Breast epithelium (tissue), 4 donors: ENCODE measurements at regions not wholly inside any gene's neighbourhood (a gene's known extent, or its start where the extent isn't known, plus 50 kb on each side); places are given as distances from the start of the nearest gene placed in this dataset.
"Not testable (repeated sequence)": the region's sequence is repeated elsewhere in the genome, so short reads cannot be mapped to it uniquely, and the experiment has no call there.

Experiments
- DNase-seq, 2 donors: peaks; one replicate each; pipeline ENCODE4 v3.0.0-alpha.2; 2019; ENCODE audit warnings: low spot score in 2 of 2
- H3K27ac ChIP-seq, 2 donors: fragments of 200-600 bp; sonication (generic) in 1 of 2; one replicate each; pipeline ENCODE4 v1.5.1; 2016 to 2019; ENCODE audit warnings: mild to moderate bottlenecking in 1 of 2
- H3K27me3 ChIP-seq, 2 donors: fragments of 200-600 bp; sonication (generic) in 1 of 2; one replicate each; pipeline versions ENCODE4 v1.5.1 to v1.6.0; 2017 to 2019; ENCODE audit warnings: control low read depth in 1 of 2, mild to moderate bottlenecking in 1 of 2
- H3K36me3 ChIP-seq: fragments of 200-600 bp; one replicate; pipeline ENCODE4 v1.5.1; 2019
- H3K4me1 ChIP-seq, 2 donors: fragments of 200-600 bp; sonication (generic); one replicate each; pipeline ENCODE4 v1.5.1; 2016 to 2019; ENCODE audit warnings: control low read depth in 1 of 2
- H3K4me3 ChIP-seq, 3 donors: fragments of 200-600 bp; sonication (generic); 1 replicate in 2 of 3; 2 replicates in 1 of 3; pipeline ENCODE4 v1.5.1; 2016 to 2019; ENCODE audit warnings: mild to moderate bottlenecking in 3 of 3, moderate library complexity in 2 of 3
- H3K9me3 ChIP-seq, 2 donors: fragments of 200-600 bp; sonication (generic) in 1 of 2; one replicate each; pipeline ENCODE4 v1.5.1; 2016 to 2019; ENCODE audit warnings: control low read depth in 1 of 2
- POLR2A ChIP-seq: fragments of 450-650 bp; IDR thresholded peaks from one replicate; pipeline ENCODE4 v1.6.1; 2016; ENCODE audit warnings: antibody characterized with exemption, mild to moderate bottlenecking, moderate library complexity
- POLR2AphosphoS5 ChIP-seq, 3 donors: sonication (generic); formaldehyde crosslinking; IDR thresholded peaks; one replicate each; pipeline ENCODE4 v1.6.1; 2017; ENCODE audit warnings: antibody characterized with exemption in 3 of 3
- intact Hi-C: fragments of 100-400 bp; cut with DNase I; formaldehyde crosslinking; loops from one replicate; pipeline ENCODE4 v1.15.1; 2023; ENCODE audit warnings: low total_unique reads
- TF ChIP-seq, protein P1 (sequence below), 3 donors: fragments of 450-650 bp; IDR thresholded peaks; one replicate each; pipeline ENCODE4 v1.5.1; 2016 to 2017; ENCODE audit warnings: antibody characterized with exemption in 3 of 3, mild to moderate bottlenecking in 3 of 3, moderate library complexity in 3 of 3

DNA sequence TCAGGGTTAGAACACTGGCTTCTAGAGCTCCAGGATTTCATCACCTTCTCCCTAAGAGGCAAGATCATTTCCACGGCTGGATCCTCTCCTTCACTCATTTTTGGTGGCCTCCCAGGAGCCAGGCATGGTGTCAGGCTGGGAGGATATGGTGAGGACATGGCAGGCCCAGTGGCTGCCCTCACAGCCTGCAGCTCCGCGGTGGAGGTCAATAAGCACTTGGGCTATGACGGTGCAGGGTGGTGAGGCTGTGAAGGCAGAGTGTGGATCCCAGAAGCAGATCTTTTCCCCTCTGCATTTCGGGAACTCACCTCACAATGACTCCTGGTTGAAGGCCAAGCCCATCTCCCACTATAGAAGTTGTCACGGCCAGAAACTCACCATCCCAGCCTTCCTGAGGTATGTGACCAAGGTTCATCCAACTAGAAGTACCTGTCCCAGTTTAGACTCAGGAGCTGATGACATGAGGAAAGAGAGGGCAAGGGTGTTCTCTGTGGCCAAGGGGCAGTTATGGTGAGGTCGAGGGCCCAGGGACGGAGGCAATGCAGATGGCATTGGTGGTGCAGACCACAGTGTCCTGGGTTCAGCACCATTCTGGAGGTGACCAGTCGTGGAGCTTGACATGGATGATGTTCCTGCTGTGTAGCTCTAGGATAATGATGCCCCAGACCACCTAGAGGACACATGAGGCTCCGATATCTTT is 100.1 kb upstream of the SMAD3 start:
- intact Hi-C loops, result no loop called here
- Histone ChIP-seq H3K27ac (no peak overlapping the region), H3K27me3 (no peaks in the 10 kb centered on the region), H3K4me1 (no peaks in the 10 kb centered on the region), H3K36me3 (no peaks in the 10 kb centered on the region), H3K4me3 (no peak overlapping the region), H3K9me3 (no peaks in the 10 kb centered on the region)
- no peak for TF ChIP-seq POLR2A
- DNase-seq, result no peak

DNA sequence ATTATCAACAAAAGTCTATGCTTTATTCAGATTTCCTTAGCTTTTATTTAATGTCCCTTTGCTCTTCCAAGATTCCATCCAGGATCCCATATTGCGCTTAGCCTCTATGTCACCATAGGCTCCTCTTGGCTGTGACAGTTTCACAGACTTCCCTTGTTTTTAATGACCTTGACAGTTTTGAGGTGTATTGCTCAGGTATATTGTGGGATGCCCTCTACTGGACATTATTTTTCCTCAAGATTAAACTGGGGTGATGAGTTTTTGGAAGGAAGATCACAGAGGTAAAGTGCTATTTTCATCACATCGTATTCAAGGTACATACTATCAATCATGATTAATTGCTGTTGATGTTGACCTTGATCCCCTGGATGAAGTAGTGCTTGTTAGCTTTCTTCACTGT is 99.1 kb upstream of the SMAD3 start:
- no peak for DNase-seq
- no peaks in the 10 kb centered on the region for H3K4me1 ChIP-seq
- intact Hi-C loops, result no loop called here
- no peaks in the 10 kb centered on the region for H3K9me3 ChIP-seq
- no peaks in the 10 kb centered on the region for H3K27me3 ChIP-seq
- no peaks in the 10 kb centered on the region for H3K36me3 ChIP-seq
- no peak overlapping the region for H3K27ac ChIP-seq
- no peak overlapping the region for H3K4me3 ChIP-seq
- TF ChIP-seq, protein P1, sequence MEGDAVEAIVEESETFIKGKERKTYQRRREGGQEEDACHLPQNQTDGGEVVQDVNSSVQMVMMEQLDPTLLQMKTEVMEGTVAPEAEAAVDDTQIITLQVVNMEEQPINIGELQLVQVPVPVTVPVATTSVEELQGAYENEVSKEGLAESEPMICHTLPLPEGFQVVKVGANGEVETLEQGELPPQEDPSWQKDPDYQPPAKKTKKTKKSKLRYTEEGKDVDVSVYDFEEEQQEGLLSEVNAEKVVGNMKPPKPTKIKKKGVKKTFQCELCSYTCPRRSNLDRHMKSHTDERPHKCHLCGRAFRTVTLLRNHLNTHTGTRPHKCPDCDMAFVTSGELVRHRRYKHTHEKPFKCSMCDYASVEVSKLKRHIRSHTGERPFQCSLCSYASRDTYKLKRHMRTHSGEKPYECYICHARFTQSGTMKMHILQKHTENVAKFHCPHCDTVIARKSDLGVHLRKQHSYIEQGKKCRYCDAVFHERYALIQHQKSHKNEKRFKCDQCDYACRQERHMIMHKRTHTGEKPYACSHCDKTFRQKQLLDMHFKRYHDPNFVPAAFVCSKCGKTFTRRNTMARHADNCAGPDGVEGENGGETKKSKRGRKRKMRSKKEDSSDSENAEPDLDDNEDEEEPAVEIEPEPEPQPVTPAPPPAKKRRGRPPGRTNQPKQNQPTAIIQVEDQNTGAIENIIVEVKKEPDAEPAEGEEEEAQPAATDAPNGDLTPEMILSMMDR (IDR thresholded peaks at IDR 0.05), result no peak
- no peak for TF ChIP-seq POLR2AphosphoS5 (IDR thresholded peaks at IDR 0.05)
- no peak for TF ChIP-seq POLR2A

DNA sequence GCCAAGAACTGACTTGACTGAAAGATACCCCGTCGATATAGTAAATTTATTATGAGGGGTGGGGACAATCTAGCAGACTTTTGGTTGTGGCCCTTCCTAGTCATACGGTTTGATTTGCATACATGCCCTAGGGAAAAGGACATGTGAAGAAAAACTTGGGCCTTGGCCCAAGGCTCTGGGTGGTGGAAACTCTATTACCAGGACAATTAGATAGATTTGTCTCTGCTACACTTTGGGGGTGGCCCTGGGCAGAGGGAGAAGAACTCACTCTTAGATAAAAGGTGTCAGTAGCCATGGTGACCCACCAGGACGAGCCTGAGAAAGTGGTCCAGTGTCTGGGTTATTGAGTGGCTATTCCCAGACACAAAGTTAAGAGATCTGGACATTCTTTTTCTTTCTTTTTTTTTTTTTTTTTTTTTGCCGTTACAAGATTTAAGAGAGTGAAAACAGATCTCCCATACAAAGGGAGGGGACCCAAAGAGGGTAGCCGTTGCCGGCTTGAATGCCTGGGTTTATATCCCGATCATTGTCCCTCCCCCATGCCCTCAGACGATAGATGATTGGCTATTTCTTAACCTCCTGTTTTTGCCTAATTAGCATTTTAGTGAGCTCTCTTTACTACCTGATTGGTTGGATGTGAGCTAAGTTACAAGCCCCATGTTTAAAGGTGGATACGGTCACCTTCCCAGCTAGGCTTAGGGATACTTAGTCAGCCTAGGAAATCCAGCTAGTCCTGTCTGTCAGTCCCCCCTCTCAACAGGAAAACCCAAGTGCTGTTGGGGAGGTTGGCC is 96.4 kb upstream of the SMAD3 start:
- Histone ChIP-seq H3K4me1 (no peaks in the 10 kb centered on the region), H3K36me3 (no peaks in the 10 kb centered on the region), H3K4me3 (no peak overlapping the region), H3K27me3 (no peaks in the 10 kb centered on the region), H3K9me3 (no peaks in the 10 kb centered on the region), H3K27ac (no peak overlapping the region)
- DNase-seq, result no peak
- TF ChIP-seq POLR2AphosphoS5 (IDR thresholded peaks at IDR 0.05) (no peak), POLR2A (no peak)
- TF ChIP-seq, protein P1 (IDR thresholded peaks at IDR 0.05), result no peak
- intact Hi-C loops, result no loop called here

DNA sequence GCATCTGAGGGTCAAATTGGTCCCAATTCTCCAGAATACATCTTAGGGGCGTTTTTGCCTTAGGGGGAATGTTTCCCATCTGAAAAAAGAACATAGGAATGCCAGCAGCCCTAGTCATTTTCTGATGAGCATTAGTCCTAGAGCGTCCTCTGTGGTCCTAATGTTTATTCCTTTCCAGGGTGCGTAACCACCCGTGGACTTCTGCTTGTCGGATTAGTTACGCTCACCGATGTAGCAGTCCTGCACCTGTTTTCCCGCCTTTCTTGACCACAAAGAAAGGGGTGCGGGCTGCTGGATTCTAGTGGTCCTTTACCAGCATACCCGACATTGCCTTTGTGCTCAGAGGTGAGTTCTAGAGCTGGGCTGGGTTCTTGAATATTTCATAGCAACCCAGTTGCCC is 91.3 kb upstream of the SMAD3 start:
- DNase-seq, H3K27me3 ChIP-seq, H3K27ac ChIP-seq, H3K4me3 ChIP-seq, H3K4me1 ChIP-seq, intact Hi-C loops, H3K9me3 ChIP-seq, H3K36me3 ChIP-seq: not testable (repeated sequence)

DNA sequence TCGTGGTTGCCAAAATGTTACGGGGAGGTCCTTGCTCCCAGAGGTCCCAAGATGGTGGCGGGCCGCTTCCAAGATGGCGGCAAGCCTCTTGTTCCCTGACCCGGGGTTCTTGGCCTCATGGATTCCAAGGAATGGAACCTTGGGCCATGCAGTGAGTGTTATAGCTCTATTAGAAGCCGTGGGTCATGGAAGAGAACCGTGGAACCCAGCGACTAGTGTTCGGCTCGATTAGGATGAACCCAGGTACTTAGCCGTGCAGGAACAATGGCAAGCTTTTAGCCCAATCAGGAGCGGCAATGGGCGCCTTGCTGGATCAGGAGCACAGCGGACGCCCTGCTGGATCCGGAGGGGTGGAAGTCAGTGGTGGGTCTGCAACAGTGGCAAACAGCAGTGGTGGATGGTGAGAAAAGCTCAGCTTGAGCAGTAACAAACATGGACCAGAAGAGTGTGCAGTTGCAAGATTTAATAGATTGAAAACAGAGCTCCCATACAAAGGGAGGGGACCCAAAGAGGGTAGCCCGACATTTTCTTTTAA is 89.2 kb upstream of the SMAD3 start:
- not testable (repeated sequence) for H3K27ac ChIP-seq

DNA sequence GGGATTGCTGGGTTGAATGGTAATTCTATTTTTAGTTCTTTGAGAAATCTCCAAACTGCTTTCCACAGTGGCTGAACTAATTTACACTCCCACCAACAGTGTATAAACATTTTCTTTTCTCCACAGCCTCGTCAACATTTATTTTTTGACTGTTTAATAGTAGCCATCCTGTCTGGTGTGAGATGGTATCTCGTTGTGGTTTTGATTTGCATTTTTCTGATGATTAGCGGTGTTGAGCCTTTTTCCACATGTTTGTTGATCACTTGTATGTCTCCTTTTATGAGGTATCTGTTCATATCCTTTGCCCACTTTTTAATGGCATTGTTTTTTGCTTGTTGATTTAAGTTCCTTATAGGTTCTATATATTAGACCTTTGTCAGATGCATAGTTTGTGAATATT is 85.1 kb upstream of the SMAD3 start:
- H3K4me3 ChIP-seq, H3K27ac ChIP-seq, H3K36me3 ChIP-seq, intact Hi-C loops, H3K27me3 ChIP-seq, H3K9me3 ChIP-seq, H3K4me1 ChIP-seq, DNase-seq: not testable (repeated sequence)

More for the DNA sequence above, 89.2 kb upstream of the SMAD3 start:
- H3K4me3 ChIP-seq, H3K9me3 ChIP-seq, DNase-seq, H3K27me3 ChIP-seq, intact Hi-C loops, H3K36me3 ChIP-seq, H3K4me1 ChIP-seq: not testable (repeated sequence)

DNA sequence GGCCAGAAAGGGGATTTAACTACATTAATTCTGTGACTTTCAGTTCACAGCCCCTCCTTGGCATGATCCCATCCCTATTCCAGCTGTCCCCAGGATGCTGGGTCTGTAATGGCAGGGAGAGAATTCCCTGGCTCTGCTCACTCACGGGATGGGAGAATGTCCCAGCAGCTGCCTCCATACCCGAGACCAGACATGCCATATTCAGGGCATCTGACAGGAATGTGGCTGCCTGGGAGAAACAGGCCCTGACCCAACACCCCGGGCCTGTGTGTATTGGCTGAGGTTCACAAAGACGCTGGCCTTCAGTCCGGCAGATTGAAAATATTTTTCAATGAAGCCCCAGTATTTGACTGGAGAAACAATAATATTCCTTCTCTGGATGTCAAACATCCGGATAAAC is 83.6 kb upstream of the SMAD3 start:
- TF ChIP-seq, protein P1 (IDR thresholded peaks at IDR 0.05), result no peak
- TF ChIP-seq POLR2AphosphoS5 (IDR thresholded peaks at IDR 0.05) (no peak), POLR2A (no peak)
- no peaks in the 10 kb centered on the region for H3K36me3 ChIP-seq
- no peaks in the 10 kb centered on the region for H3K4me1 ChIP-seq
- no peak for DNase-seq
- intact Hi-C loops, result no loop called here
- no peak overlapping the region for H3K27ac ChIP-seq
- H3K9me3 ChIP-seq, result no peaks in the 10 kb centered on the region
- no peaks in the 10 kb centered on the region for H3K27me3 ChIP-seq
- H3K4me3 ChIP-seq, result no peak overlapping the region
